Progenitor cell of endocrine pancreas (in vitro differentiated cells): ENCODE measurements at regions not wholly inside any gene's neighbourhood (a gene's known extent, or its start where the extent isn't known, plus 50 kb on each side); places are given as distances from the start of the nearest gene placed in this dataset.
"Not testable (repeated sequence)": the region's sequence is repeated elsewhere in the genome, so short reads cannot be mapped to it uniquely, and the experiment has no call there.

Experiments used
- DNase-seq: peaks from one replicate; pipeline ENCODE4 v3.0.0; 2021; ENCODE audit warnings: low spot score; ENCODE audit not compliant: unreplicated experiment
- H3K27ac Mint-ChIP-seq: 2 replicates; pipeline ENCODE4 v1.8.0; 2021; ENCODE audit warnings: mild to moderate bottlenecking, moderate library complexity, mixed read lengths
- H3K27me3 Mint-ChIP-seq: 2 replicates; pipeline ENCODE4 v1.8.0; 2021; ENCODE audit warnings: mixed read lengths
- H3K36me3 Mint-ChIP-seq: 2 replicates; pipeline ENCODE4 v1.8.0; 2022; ENCODE audit warnings: mixed read lengths; ENCODE audit not compliant: insufficient read depth
- H3K4me1 Mint-ChIP-seq: 2 replicates; pipeline ENCODE4 v1.8.0; 2021; ENCODE audit warnings: low read depth, mixed read lengths
- H3K4me3 Mint-ChIP-seq: 2 replicates; pipeline ENCODE4 v1.8.0; 2021; ENCODE audit warnings: low read depth, mild to moderate bottlenecking, moderate library complexity, mixed read lengths
- H3K9me3 Mint-ChIP-seq: 2 replicates; pipeline ENCODE4 v1.8.0; 2021; ENCODE audit warnings: low read depth, mixed read lengths
- CTCF ChIP-seq: fragments of 200-600 bp; sonication (generic); IDR thresholded peaks from one replicate; pipeline ENCODE4 v1.5.0; 2021; ENCODE audit warnings: antibody characterized with exemption, mild to moderate bottlenecking; ENCODE audit not compliant: unreplicated experiment

DNA sequence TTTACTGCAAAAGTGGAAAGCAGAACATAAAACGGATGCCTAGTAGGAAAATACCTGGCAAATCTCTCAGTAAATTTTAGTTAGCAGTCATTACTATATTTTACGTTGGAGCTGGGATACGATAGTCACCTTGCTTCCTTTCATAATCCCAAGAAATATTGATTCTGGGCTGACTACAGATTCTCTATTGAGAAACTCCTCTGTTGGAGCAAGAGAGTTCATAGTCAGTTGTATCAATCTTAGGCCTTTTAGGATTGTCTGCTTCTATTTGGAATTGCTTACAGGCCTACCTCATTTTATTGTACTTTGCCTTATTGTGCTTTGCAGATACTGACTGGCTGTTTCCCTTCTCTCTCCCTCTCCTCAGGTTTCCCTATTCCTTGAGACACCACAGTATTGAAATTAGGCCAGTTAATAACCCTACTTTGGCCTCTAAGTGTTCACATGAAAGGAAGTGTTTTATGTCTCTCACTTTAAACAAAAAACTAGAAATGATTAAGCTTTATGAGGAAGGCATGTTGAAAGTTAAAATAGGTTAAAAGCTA is 233.7 kb upstream of the TARS1 start:
- DNase-seq = no peak
- Mint-ChIP-seq H3K4me3 (no peak overlapping the region), H3K27ac (no peak overlapping the region), H3K36me3 (no peaks in the 10 kb centered on the region), H3K27me3 (no peaks in the 10 kb centered on the region), H3K9me3 (peaks cover 5% of the 10 kb centered on the region), H3K4me1 (peaks cover 11% of the 10 kb centered on the region)
- TF ChIP-seq CTCF = no peak

- Mint-ChIP-seq H3K4me3 (no peak overlapping the region), H3K27me3 (no peaks in the 10 kb centered on the region), H3K4me1 (peaks cover 12% of the 10 kb centered on the region), H3K9me3 (peaks cover 5% of the 10 kb centered on the region), H3K27ac (no peak overlapping the region), H3K36me3 (no peaks in the 10 kb centered on the region)
- no peak for DNase-seq
- no peak for TF ChIP-seq CTCF
These were observed 231.5 kb upstream of the TARS1 start for GRCh38 chr5:33209252-33209651.

DNA sequence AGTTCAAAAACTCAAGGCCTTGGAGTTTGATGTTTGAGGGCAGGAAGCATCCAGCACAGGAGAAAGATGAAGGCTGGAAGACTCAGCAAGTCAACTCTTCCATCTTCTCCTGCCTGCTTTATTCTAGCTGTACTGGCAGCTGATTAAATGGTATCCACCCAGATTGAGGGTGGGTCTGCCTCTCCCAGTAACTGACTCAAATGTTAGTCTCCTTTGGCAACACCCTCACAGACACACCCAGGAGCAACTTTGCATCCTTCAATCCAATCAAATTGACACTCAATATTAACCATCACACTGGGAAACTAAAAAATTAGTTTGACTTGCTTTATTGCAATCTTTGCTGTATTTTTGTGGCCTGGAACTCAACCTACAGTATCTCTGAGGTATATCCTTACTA is 230.5 kb upstream of the TARS1 start:
- DNase-seq, H3K27ac Mint-ChIP-seq, H3K36me3 Mint-ChIP-seq, H3K27me3 Mint-ChIP-seq, H3K9me3 Mint-ChIP-seq, H3K4me1 Mint-ChIP-seq, H3K4me3 Mint-ChIP-seq: not testable (repeated sequence)

GRCh38 chr5:33210978-33211377 is 229.8 kb upstream of the TARS1 start:
- H3K4me1 Mint-ChIP-seq = peaks cover 5% of the 10 kb centered on the region
- no peak for DNase-seq
- H3K27me3 Mint-ChIP-seq = no peaks in the 10 kb centered on the region
- no peak for TF ChIP-seq CTCF
- no peaks in the 10 kb centered on the region for H3K36me3 Mint-ChIP-seq
- no peak overlapping the region for H3K27ac Mint-ChIP-seq
- peaks cover 5% of the 10 kb centered on the region for H3K9me3 Mint-ChIP-seq
- no peak overlapping the region for H3K4me3 Mint-ChIP-seq

DNA sequence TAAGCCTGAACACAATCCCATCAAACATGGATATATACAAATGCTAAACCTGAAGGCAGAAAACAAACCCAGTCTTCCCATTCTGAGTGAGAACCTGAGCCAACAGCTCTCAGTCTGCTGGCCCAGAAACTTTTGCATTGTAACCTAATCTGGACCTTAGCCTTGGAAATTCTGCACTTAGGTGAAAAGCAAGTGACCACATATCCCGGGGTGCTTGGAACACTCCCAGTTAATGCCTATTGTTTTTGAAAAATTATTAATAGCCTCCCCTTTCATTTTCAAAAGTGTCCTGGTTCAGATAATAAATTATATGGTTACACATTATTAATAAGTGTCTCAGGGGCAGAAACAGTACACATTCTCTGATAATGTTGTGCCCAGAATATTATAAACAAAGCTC is 228.3 kb upstream of the TARS1 start:
- H3K9me3 Mint-ChIP-seq = peaks cover 5% of the 10 kb centered on the region
- peaks cover 1% of the 10 kb centered on the region for H3K4me1 Mint-ChIP-seq
- H3K27me3 Mint-ChIP-seq = no peaks in the 10 kb centered on the region
- TF ChIP-seq CTCF = no peak
- no peak overlapping the region for H3K4me3 Mint-ChIP-seq
- DNase-seq = no peak
- no peaks in the 10 kb centered on the region for H3K36me3 Mint-ChIP-seq
- no peak overlapping the region for H3K27ac Mint-ChIP-seq

GRCh38 chr5:33212900-33213299 is 227.9 kb upstream of the TARS1 start:
- Mint-ChIP-seq H3K4me1 (peaks cover 1% of the 10 kb centered on the region), H3K4me3 (no peak overlapping the region), H3K27me3 (no peaks in the 10 kb centered on the region), H3K27ac (no peak overlapping the region), H3K9me3 (peaks cover 5% of the 10 kb centered on the region), H3K36me3 (no peaks in the 10 kb centered on the region)
- no peak for TF ChIP-seq CTCF
- DNase-seq = no peak
